Retinal pigment epithelial cell (primary cell): ENCODE measurements at regions not wholly inside any gene's neighbourhood (a gene's known extent, or its start where the extent isn't known, plus 50 kb on each side); places are given as distances from the start of the nearest gene placed in this dataset.
A peak's percentile ranks its signal among the peaks of the same experiment; 100 is the strongest.
"Not testable (repeated sequence)": the region's sequence is repeated elsewhere in the genome, so short reads cannot be mapped to it uniquely, and the experiment has no call there.

Experiments used
- DNase-seq: peaks from one replicate; pipeline ENCODE4 v3.0.0-alpha.2; 2010; ENCODE audit warnings: low read depth
- H3K4me3 ChIP-seq: 2 replicates; pipeline ENCODE4 v1.5.1; 2011; ENCODE audit warnings: mild to moderate bottlenecking, low read length, control low read depth, moderate library complexity
- TF ChIP-seq, protein P1 (sequence below): conservative IDR thresholded peaks from 2 replicates; pipeline ENCODE4 v1.5.1; 2011; ENCODE audit warnings: low read depth, low read length, control low read depth, inconsistent platforms

DNA sequence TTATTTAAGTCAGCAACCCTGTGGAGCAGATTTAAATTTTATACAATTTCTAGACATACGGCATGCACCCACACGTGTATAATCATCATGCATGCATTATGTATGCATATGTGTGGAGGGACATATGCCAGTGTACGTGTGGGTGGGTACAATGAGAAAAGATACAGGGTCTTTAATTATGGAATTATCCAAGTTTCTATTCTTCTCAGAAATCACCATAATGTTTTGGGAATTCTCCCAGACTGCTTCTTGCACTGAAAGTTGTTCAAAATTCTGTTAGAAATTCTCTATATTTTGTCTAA, 63.9 kb upstream of the TMEM18 start:
- H3K4me3 ChIP-seq, result peak overlapping the region; percentile 58
- TF ChIP-seq, protein P1, sequence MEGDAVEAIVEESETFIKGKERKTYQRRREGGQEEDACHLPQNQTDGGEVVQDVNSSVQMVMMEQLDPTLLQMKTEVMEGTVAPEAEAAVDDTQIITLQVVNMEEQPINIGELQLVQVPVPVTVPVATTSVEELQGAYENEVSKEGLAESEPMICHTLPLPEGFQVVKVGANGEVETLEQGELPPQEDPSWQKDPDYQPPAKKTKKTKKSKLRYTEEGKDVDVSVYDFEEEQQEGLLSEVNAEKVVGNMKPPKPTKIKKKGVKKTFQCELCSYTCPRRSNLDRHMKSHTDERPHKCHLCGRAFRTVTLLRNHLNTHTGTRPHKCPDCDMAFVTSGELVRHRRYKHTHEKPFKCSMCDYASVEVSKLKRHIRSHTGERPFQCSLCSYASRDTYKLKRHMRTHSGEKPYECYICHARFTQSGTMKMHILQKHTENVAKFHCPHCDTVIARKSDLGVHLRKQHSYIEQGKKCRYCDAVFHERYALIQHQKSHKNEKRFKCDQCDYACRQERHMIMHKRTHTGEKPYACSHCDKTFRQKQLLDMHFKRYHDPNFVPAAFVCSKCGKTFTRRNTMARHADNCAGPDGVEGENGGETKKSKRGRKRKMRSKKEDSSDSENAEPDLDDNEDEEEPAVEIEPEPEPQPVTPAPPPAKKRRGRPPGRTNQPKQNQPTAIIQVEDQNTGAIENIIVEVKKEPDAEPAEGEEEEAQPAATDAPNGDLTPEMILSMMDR, result no peak
- DNase-seq, result no peak

DNA sequence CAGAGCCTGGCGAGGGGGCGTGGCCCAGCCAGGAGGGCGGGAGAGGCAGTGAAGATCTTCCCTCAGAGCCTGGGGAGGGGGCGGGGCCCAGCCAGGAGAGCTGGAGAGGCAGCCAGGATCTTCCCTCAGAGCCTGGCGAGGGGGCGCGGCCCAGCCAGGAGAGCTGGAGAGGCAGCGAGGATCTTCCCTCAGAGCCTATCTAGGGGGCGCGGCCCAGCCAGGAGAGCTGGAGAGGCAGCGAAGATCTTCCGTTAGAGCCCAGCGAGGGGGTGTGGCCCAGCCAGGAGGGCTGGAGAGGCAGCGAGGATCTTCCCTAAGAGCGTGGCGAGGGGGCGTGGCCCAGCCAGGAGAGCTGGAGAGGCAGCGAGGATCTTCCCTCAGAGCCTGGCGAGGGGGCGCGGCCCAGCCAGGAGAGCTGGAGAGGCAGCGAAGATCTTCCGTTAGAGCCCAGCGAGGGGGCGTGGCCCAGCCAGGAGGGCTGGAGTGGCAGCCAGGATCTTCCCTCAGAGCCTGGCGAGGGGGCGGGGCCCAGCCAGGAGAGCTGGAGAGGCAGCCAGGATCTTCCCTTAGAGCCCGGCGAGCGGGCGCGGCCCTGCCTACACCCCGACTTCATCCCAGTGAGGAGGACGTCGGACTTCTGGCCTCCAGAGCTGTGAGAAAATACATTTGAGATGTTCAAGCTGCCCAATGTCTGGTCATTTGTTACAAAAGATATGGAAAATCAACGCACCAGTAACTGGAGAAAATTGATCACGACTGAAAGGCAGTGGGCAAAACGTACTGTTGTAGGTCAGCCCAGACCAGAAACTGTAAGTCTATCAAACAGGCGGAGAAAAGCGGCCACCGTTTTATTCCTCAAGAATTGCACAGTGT, 63.4 kb upstream of the TMEM18 start:
- peak; percentile 60 for DNase-seq
- H3K4me3 ChIP-seq, result peak overlapping the region; percentile 58

DNA sequence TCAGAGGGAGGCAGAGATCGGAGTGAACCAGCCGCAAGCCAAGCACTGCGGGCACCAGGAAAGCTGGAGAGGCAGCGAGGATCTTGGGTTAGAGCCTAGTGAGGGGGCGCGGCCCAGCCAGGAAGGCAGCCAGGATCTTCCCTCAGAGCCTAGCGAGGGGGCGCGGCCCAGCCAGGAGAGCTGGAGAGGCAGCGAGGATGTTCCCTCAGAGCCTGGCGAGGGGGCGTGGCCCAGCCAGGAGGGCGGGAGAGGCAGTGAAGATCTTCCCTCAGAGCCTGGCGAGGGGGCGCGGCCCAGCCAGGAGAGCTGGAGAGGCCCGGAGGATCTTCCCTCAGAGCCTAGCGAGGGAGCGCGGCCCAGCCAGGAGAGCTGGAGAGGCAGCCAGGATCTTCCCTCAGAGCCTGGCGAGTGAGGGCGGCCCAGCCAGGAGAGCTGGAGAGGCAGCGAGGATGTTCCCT, 62.7 kb upstream of the TMEM18 start:
- H3K4me3 ChIP-seq, result peak overlapping the region; percentile 58
- not testable (repeated sequence) for DNase-seq

DNA sequence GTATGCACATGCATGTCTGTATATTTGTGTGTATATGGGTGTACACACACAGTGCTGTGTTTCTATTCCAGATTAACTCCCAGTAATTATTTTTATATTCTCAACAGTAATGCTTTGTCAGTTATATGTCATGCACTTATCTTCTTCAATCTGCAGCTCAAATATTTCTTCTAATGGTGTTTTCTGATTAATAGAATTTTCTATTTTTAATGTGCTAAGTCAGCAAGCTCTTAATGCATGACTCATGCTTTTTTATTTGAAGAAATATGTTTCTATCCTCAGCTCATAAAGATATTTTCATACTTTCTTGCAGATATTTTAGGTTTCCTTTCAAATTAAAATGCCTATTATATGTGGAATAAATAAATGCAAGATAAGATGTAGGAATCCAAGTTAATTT, 59.7 kb upstream of the TMEM18 start:
- no peak for DNase-seq
- TF ChIP-seq, protein P1, result no peak
- no peak overlapping the region for H3K4me3 ChIP-seq

DNA sequence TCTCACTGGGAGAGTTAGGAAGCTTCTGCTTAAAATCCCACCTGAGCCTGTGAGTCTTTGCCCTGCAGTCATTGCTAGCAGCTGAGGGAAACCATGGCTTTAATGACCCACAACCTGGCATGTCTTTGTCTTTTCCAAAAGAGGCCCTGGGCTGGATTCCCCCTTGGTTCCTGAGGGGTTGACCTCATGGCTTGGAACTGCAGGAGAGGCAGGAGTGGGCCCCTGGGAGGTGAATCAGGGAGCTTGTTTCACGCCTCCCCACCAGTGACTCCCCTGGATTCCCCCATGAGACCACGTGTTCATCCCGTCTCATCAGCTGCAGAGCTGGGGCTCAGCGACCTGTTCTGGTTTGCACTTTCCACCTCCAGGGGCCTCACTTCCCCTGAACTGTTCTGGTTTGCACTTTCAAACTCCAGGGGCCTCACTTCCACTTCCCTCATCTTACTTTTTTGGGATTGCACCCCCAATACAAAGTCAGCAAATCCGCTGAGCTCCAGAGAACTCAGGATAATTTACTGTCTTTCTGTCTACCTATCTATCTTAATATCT, 58.5 kb upstream of the TMEM18 start:
- no peak overlapping the region for H3K4me3 ChIP-seq
- TF ChIP-seq, protein P1, result no peak
- DNase-seq, result no peak

DNA sequence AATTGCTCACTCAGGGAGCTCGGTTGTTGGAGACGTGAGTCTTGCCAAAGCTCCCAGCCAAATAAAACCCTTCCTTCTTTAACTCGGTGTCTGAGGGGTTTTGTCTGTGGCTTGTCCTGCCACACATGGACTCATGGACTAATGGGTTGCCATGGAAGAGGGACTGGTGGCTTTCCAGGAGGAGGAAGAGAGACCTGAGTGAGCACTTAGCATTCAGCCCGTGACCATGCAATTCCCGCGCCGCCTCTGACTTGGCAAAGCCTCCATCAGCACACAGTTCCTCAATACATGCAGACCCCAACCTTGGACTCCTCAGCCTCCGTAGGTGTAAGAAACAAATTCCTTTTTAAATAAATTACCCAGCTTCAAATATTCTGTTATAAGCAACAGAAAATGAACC, 57.3 kb upstream of the TMEM18 start:
- H3K4me3 ChIP-seq, result no peak overlapping the region
- DNase-seq, result no peak
- TF ChIP-seq, protein P1, result no peak

DNA sequence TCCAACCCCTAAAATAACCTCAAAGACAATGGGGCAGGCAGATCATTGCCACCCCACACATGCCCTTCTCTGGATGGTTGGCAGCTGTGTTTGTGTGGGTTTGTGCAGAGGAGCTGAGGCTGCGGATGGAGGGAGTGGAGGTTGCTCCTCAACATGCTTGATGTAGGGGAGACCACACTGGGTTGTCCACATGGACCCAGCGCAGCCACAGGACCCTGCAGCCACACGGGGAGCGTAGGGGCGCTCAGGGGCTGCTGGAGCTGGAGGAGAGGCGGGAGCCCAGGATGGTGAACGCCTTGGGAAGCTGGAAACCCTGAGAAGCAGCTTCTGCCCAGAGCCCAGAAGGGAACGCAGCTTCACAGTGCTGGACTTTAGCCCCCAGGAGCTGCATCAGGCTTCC, 56.3 kb upstream of the TMEM18 start:
- H3K4me3 ChIP-seq, result no peak overlapping the region
- no peak for DNase-seq
- TF ChIP-seq, protein P1, result no peak

DNA sequence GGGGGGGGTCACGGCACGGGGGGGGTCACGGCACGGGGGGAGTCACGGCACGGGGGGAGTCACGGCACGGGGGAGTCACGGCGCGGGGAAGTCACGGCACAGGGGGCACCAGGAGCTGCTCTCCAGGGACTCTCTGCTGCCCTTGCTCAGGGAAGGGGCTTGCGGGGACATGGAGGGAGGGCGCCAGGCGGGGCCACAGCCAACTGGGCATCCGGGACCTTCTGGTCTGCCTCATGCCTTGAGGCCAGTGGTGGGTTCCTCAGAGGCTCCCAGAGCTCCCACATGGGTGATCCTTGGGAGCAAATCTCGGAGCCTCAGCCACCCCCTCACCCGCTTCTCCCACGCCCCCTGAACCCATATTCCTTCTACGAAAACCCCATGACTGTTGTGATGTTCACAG, 55.8 kb upstream of the TMEM18 start:
- H3K4me3 ChIP-seq, result no peak overlapping the region
- DNase-seq, result no peak
- TF ChIP-seq, protein P1, result no peak
